HEK293 (cell line): ENCODE measurements at regions not wholly inside any gene's neighbourhood (a gene's known extent, or its start where the extent isn't known, plus 50 kb on each side); places are given as distances from the start of the nearest gene placed in this dataset.

Experiments used
- YY1 ChIP-seq: fragments of 450-650 bp; formaldehyde crosslinking; IDR thresholded peaks from 2 replicates; pipeline ENCODE4 v1.5.1; 2018; ENCODE audit warnings: missing biosample characterization, missing genetic modification characterization
- ZNF202 ChIP-seq: fragments of 450-650 bp; formaldehyde crosslinking; IDR thresholded peaks from 2 replicates; pipeline ENCODE4 v1.5.1; 2016; ENCODE audit warnings: missing biosample characterization, missing genetic modification characterization, borderline replicate concordance
- ZNF23 ChIP-seq: fragments of 450-650 bp; formaldehyde crosslinking; IDR thresholded peaks from 2 replicates; pipeline ENCODE4 v1.5.1; 2016; ENCODE audit warnings: missing biosample characterization, missing genetic modification characterization, borderline replicate concordance
- ZNF350 ChIP-seq: fragments of 450-650 bp; formaldehyde crosslinking; IDR thresholded peaks from 2 replicates; pipeline ENCODE4 v1.5.0; 2017; ENCODE audit warnings: missing biosample characterization, mild to moderate bottlenecking, missing genetic modification characterization
- ZNF423 ChIP-seq: fragments of 450-650 bp; formaldehyde crosslinking; IDR thresholded peaks from 2 replicates; pipeline ENCODE4 v1.5.1; 2016; ENCODE audit warnings: missing biosample characterization, missing genetic modification characterization
- ZNF707 ChIP-seq: fragments of 450-650 bp; formaldehyde crosslinking; IDR thresholded peaks from 2 replicates; pipeline ENCODE4 v1.5.1; 2016; ENCODE audit warnings: missing biosample characterization, missing genetic modification characterization
- ZSCAN30 ChIP-seq: fragments of 450-650 bp; IDR thresholded peaks from 2 replicates; pipeline ENCODE4 v1.5.1; 2018; ENCODE audit warnings: missing biosample characterization, mild to moderate bottlenecking, missing genetic modification characterization, moderate library complexity
- TF ChIP-seq, protein P1 (sequence below): fragments of 450-650 bp; formaldehyde crosslinking; IDR thresholded peaks from 2 replicates; pipeline ENCODE4 v1.5.1; 2016; ENCODE audit warnings: missing biosample characterization, missing genetic modification characterization, low read depth
- TF ChIP-seq, protein P2 (sequence below): fragments of 450-650 bp; formaldehyde crosslinking; IDR thresholded peaks from 2 replicates; pipeline ENCODE4 v1.5.1; 2016; ENCODE audit warnings: missing biosample characterization, missing genetic modification characterization
- TF ChIP-seq, protein P3 (sequence below): fragments of 450-650 bp; formaldehyde crosslinking; IDR thresholded peaks from 2 replicates; pipeline ENCODE4 v1.5.1; 2016; ENCODE audit warnings: missing biosample characterization, missing genetic modification characterization, low read depth

DNA sequence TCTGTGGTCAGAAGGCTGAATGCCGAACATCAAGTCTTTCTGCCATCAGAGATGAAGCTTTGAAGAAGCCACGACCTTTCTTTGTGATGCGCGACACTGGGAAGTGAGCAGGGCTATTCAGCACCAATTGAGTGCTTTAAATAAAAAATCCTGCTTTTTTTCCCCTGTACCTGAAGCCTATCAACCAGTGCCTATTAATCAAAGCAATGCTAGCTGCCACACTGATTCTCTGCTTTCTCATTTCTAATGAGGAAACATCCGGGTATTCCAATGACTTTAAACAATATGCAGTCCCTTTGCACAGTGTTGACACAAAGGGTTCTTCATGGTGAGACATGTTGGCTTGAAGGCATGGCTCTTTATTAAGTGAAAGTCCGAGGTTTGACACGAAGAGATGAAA, 88.0 kb downstream of the GALR1 start:
- TF ChIP-seq ZNF707 (no peak), ZSCAN30 (no peak), ZNF23 (no peak), ZNF423 (no peak), YY1 (tag by site-specific recombination) (no peak), ZNF202 (tag by site-specific recombination) (no peak), ZNF350 (tag by site-specific recombination) (no peak)
- TF ChIP-seq, protein P1, sequence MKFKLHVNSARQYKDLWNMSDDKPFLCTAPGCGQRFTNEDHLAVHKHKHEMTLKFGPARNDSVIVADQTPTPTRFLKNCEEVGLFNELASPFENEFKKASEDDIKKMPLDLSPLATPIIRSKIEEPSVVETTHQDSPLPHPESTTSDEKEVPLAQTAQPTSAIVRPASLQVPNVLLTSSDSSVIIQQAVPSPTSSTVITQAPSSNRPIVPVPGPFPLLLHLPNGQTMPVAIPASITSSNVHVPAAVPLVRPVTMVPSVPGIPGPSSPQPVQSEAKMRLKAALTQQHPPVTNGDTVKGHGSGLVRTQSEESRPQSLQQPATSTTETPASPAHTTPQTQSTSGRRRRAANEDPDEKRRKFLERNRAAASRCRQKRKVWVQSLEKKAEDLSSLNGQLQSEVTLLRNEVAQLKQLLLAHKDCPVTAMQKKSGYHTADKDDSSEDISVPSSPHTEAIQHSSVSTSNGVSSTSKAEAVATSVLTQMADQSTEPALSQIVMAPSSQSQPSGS (tag by site-specific recombination), result no peak
- TF ChIP-seq, protein P2, sequence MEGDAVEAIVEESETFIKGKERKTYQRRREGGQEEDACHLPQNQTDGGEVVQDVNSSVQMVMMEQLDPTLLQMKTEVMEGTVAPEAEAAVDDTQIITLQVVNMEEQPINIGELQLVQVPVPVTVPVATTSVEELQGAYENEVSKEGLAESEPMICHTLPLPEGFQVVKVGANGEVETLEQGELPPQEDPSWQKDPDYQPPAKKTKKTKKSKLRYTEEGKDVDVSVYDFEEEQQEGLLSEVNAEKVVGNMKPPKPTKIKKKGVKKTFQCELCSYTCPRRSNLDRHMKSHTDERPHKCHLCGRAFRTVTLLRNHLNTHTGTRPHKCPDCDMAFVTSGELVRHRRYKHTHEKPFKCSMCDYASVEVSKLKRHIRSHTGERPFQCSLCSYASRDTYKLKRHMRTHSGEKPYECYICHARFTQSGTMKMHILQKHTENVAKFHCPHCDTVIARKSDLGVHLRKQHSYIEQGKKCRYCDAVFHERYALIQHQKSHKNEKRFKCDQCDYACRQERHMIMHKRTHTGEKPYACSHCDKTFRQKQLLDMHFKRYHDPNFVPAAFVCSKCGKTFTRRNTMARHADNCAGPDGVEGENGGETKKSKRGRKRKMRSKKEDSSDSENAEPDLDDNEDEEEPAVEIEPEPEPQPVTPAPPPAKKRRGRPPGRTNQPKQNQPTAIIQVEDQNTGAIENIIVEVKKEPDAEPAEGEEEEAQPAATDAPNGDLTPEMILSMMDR (tag by site-specific recombination), result no peak
- TF ChIP-seq, protein P3, sequence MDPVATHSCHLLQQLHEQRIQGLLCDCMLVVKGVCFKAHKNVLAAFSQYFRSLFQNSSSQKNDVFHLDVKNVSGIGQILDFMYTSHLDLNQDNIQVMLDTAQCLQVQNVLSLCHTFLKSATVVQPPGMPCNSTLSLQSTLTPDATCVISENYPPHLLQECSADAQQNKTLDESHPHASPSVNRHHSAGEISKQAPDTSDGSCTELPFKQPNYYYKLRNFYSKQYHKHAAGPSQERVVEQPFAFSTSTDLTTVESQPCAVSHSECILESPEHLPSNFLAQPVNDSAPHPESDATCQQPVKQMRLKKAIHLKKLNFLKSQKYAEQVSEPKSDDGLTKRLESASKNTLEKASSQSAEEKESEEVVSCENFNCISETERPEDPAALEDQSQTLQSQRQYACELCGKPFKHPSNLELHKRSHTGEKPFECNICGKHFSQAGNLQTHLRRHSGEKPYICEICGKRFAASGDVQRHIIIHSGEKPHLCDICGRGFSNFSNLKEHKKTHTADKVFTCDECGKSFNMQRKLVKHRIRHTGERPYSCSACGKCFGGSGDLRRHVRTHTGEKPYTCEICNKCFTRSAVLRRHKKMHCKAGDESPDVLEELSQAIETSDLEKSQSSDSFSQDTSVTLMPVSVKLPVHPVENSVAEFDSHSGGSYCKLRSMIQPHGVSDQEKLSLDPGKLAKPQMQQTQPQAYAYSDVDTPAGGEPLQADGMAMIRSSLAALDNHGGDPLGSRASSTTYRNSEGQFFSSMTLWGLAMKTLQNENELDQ (tag by site-specific recombination), result no peak
